Stomach (tissue), 8 donors: ENCODE measurements at regions not wholly inside any gene's neighbourhood (a gene's known extent, or its start where the extent isn't known, plus 50 kb on each side); places are given as distances from the start of the nearest gene placed in this dataset.
"Not testable (repeated sequence)": the region's sequence is repeated elsewhere in the genome, so short reads cannot be mapped to it uniquely, and the experiment has no call there.

ENCODE experiments used
- DNase-seq, 2 donors: peaks; one replicate each; pipeline versions ENCODE4 v3.0.0 to v3.0.0-alpha.2; 2013 to 2019
- H3K27ac ChIP-seq, 5 donors: fragments of 200-600 bp in 4 of 5; sonication (generic) in 4 of 5; one replicate each; pipeline ENCODE4 v1.5.1; 2013 to 2019; ENCODE audit warnings: mild to moderate bottlenecking in 1 of 5, moderate library complexity in 1 of 5
- H3K27me3 ChIP-seq, 3 donors: fragments of 200-600 bp; sonication (generic); one replicate each; pipeline ENCODE4 v1.5.1; 2017 to 2019; ENCODE audit warnings: mixed run types in 1 of 3
- H3K36me3 ChIP-seq, 4 donors: fragments of 200-600 bp; sonication (generic); 1 replicate in 3 of 4; 2 replicates in 1 of 4; pipeline ENCODE4 v1.5.1; 2016 to 2019
- H3K4me1 ChIP-seq, 4 donors: fragments of 200-600 bp; sonication (generic); one replicate each; pipeline ENCODE4 v1.5.1; 2016 to 2019
- H3K4me3 ChIP-seq, 4 donors: fragments of 200-600 bp; sonication (generic) in 3 of 4; one replicate each; pipeline ENCODE4 v1.5.1; 2016 to 2019; ENCODE audit warnings: mild to moderate bottlenecking in 1 of 4
- H3K9me3 ChIP-seq, 4 donors: fragments of 200-600 bp; sonication (generic); one replicate each; pipeline ENCODE4 v1.5.1; 2016 to 2019
- EP300 ChIP-seq: sonication (generic); formaldehyde crosslinking; IDR thresholded peaks from one replicate; pipeline ENCODE4 v1.6.1; 2017; ENCODE audit warnings: antibody characterized with exemption
- POLR2A ChIP-seq, 4 donors: fragments of 450-650 bp; IDR thresholded peaks; one replicate each; pipeline ENCODE4 v1.6.1; 2016; ENCODE audit warnings: antibody characterized with exemption in 4 of 4, control low read depth in 2 of 4, mild to moderate bottlenecking in 1 of 4, moderate library complexity in 1 of 4
- POLR2AphosphoS5 ChIP-seq, 3 donors: sonication (generic); formaldehyde crosslinking; IDR thresholded peaks; one replicate each; pipeline ENCODE4 v1.6.1; 2016; ENCODE audit warnings: antibody characterized with exemption in 3 of 3
- WGBS, 5 donors: extraction: QIAGEN DNeasy Blood & Tissue Kit in 3 of 5; methylation state at CpG; one replicate each; pipeline versions ENCODE4 v1.1.5 to v1.1.7; 2013 to 2018; 5-methylcytosine and 5-hydroxymethylcytosine counted together
- intact Hi-C: fragments of 100-400 bp; cut with DNase I; formaldehyde crosslinking; loops from one replicate; pipeline ENCODE4 v1.15.1; 2023; ENCODE audit warnings: low total_unique reads
- TF ChIP-seq, protein P1 (sequence below), 7 experiments: fragments of 450-650 bp in 4 of 7; fragments of 200-600 bp in 3 of 7; sonication (generic) in 3 of 7; IDR thresholded peaks; one replicate each; pipeline ENCODE4 v1.5.1; 2016 to 2019; ENCODE audit warnings: antibody characterized with exemption in 7 of 7, control low read depth in 2 of 7, mild to moderate bottlenecking in 1 of 7
- donor health status: healthy with polysubstance abuse.
- donor health status: Bipolar disorder and iron deficiency.
- donor health status: healthy.

DNA sequence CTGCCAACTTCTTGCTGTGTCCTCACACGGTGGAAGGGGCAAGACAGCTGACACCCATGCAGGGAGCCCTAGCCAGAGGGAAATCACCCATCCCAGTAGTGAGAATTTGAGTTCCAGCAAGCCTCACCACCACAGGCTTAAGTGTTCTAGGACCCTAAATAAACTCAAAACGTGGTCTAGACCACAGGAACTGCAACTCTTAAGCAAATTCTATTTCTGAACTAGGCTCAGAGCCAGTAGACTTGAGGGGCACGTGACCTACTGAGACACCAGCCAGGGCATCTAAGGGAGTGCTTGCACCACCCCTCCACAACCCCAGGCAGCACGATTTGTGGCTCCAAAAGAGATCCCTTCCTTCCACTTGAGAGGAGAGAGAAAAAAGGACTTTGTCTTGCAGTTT lies 96.0 kb upstream of the PHF24 start:
- intact Hi-C loops: no loop called here
- peaks cover 0 to 37% (median 20%) of the 10 kb centered on the region in 4 donors for H3K9me3 ChIP-seq
- no peak overlapping the region for H3K27ac ChIP-seq
- no peaks in the 10 kb centered on the region for H3K36me3 ChIP-seq
- no peak overlapping the region for H3K4me3 ChIP-seq
- DNase-seq: no peak
- WGBS, 5 donors: 28 to 29% (median 28%) methylated on average over 4 of the region's 4 CpGs
- TF ChIP-seq, protein P1, sequence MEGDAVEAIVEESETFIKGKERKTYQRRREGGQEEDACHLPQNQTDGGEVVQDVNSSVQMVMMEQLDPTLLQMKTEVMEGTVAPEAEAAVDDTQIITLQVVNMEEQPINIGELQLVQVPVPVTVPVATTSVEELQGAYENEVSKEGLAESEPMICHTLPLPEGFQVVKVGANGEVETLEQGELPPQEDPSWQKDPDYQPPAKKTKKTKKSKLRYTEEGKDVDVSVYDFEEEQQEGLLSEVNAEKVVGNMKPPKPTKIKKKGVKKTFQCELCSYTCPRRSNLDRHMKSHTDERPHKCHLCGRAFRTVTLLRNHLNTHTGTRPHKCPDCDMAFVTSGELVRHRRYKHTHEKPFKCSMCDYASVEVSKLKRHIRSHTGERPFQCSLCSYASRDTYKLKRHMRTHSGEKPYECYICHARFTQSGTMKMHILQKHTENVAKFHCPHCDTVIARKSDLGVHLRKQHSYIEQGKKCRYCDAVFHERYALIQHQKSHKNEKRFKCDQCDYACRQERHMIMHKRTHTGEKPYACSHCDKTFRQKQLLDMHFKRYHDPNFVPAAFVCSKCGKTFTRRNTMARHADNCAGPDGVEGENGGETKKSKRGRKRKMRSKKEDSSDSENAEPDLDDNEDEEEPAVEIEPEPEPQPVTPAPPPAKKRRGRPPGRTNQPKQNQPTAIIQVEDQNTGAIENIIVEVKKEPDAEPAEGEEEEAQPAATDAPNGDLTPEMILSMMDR (IDR thresholded peaks at IDR 0.05): no peak
- TF ChIP-seq POLR2A (IDR thresholded peaks at IDR 0.05): no peak
- no peak for TF ChIP-seq EP300
- TF ChIP-seq POLR2AphosphoS5 (IDR thresholded peaks at IDR 0.05): no peak
- H3K4me1 ChIP-seq: no peaks in the 10 kb centered on the region
- H3K27me3 ChIP-seq: peaks cover 0 to 8% (median 6%) of the 10 kb centered on the region in 3 donors

- H3K4me3 ChIP-seq, DNase-seq, H3K36me3 ChIP-seq, H3K27ac ChIP-seq, intact Hi-C loops, H3K4me1 ChIP-seq, H3K27me3 ChIP-seq: not testable (repeated sequence)
- peaks cover 3 to 55% (median 34%) of the 10 kb centered on the region in 4 donors for H3K9me3 ChIP-seq
Measured at GRCh38 chr9:34855016-34855415, 103.1 kb upstream of the PHF24 start.

GRCh38 chr9:34830068-34830467 lies 120.1 kb upstream of the CCL21 start:
- no peak overlapping the region for H3K27ac ChIP-seq
- 70 to 94% (median 88%) methylated on average over 1 of the region's 1 CpG for WGBS, 5 donors
- H3K36me3 ChIP-seq: no peaks in the 10 kb centered on the region
- intact Hi-C loops: no loop called here
- H3K4me1 ChIP-seq: no peaks in the 10 kb centered on the region
- no peak overlapping the region for H3K4me3 ChIP-seq
- no peak for DNase-seq
- TF ChIP-seq POLR2A (IDR thresholded peaks at IDR 0.05): no peak
- TF ChIP-seq POLR2AphosphoS5 (IDR thresholded peaks at IDR 0.05): no peak
- TF ChIP-seq EP300: no peak
- TF ChIP-seq, protein P1 (IDR thresholded peaks at IDR 0.05): no peak
- peaks cover 0 to 5% (median 0%) of the 10 kb centered on the region in 3 donors for H3K27me3 ChIP-seq
- H3K9me3 ChIP-seq: no peaks in the 10 kb centered on the region

GRCh38 chr9:34826999-34827538 lies 117.1 kb upstream of the CCL21 start:
- Histone ChIP-seq H3K27ac (no peak overlapping the region), H3K4me3 (no peak overlapping the region), H3K27me3 (peaks cover 0 to 5% (median 4%) of the 10 kb centered on the region in 3 donors), H3K4me1 (no peaks in the 10 kb centered on the region), H3K9me3 (no peaks in the 10 kb centered on the region), H3K36me3 (no peaks in the 10 kb centered on the region)
- DNase-seq: peak in 1 of 2 donors; percentile 9
- TF ChIP-seq, protein P1 (IDR thresholded peaks at IDR 0.05): no peak
- no peak for TF ChIP-seq POLR2A (IDR thresholded peaks at IDR 0.05)
- TF ChIP-seq POLR2AphosphoS5 (IDR thresholded peaks at IDR 0.05): no peak
- no peak for TF ChIP-seq EP300
- intact Hi-C loops: no loop called here

DNA sequence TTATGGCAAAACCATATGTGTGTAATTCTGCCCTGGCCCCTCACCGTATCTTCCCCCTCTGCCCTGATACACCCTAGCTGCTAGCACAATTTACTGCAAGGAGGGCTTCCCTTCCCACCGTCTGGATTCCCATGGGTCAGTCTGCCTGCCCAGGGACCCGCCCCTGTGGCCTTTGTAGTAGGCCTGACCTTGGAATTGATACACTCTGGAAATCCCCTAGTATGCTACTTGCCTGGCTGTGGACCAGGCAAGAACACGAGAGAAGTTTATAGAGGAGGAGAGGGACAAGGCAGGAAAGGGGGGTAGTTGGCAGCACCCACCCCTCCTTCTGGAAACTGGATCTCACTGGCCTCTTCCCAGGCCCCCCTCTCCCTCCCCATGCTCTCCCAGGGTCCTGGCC lies 115.8 kb upstream of the CCL21 start:
- Histone ChIP-seq H3K36me3 (no peaks in the 10 kb centered on the region), H3K4me3 (no peak overlapping the region), H3K27me3 (peaks cover 0 to 5% (median 4%) of the 10 kb centered on the region in 3 donors), H3K4me1 (no peaks in the 10 kb centered on the region), H3K27ac (no peak overlapping the region), H3K9me3 (no peaks in the 10 kb centered on the region)
- intact Hi-C loops: no loop called here
- DNase-seq: peak in 1 of 2 donors; percentile 19
- TF ChIP-seq POLR2A (IDR thresholded peaks at IDR 0.05) (no peak), EP300 (no peak), POLR2AphosphoS5 (IDR thresholded peaks at IDR 0.05) (no peak)
- TF ChIP-seq, protein P1 (IDR thresholded peaks at IDR 0.05): no peak
- 43 to 54% (median 51%) methylated on average over 4 of the region's 4 CpGs for WGBS, 5 donors
